ENCODE measurements at regions not wholly inside any gene's neighbourhood (a gene's known extent, or its start where the extent isn't known, plus 50 kb on each side); places are given as distances from the start of the nearest gene placed in this dataset.

DNA sequence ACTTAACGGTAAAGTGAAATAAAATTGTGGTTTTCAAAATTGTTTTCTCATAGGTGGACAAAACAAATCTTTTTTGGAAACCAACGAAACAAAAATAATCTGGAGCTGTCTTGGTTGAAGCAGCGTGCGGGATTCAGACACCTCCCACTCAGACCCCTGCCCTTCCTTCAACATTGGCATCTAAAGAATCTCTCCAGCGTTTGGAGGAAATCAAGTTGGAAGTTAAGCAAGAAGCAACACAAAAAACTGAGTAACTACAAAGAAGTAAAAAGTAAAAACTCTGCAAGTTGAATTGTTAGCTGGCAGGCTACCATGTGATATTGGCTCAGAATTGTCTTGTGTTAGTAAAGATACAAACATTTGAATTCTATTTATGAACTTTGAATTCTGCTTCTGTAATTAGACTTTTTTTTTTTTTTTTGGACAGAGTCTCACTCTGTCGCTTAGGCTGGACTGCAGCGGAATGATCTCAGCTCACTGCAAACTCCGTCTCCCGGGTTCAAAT lies 361.0 kb upstream of the PMFBP1 start:
- Histone ChIP-seq H3K27me3 (ENCODE audit: control insufficient read depth in 2 of 2, insufficient read depth in 2 of 2, low read length in 2 of 2) (no peaks in the 10 kb centered on the region), H3K4me3 (no peak overlapping the region), H3K27ac (ENCODE audit: extremely low read depth, low read depth, low read length) (no peak overlapping the region), H3K36me3 (ENCODE audit: control insufficient read depth, insufficient read depth, low read length) (no peaks in the 10 kb centered on the region), H3K79me2 (ENCODE audit: control insufficient read depth, insufficient read depth, low read length) (no peaks in the 10 kb centered on the region), H4K20me1 (replicated peaks; ENCODE audit: control insufficient read depth, insufficient read depth, low read length) (no peaks in the 10 kb centered on the region), H3K9me3 (replicated peaks; ENCODE audit: control insufficient read depth, insufficient read depth, low read depth, low read length) (0 out of 2 replicates have a peak, but pooled peaks cover 3% of the 10 kb centered on the region), H3K9me1 (ENCODE audit: control insufficient read depth, insufficient read depth, low read length) (no peaks in the 10 kb centered on the region), H3K9ac (ENCODE audit: insufficient read depth in 1 of 2, low read depth in 2 of 2, low read length in 2 of 2) (no peak overlapping the region), H3K4me1 (replicated peaks in 1 of 2; ENCODE audit: control insufficient read depth in 2 of 2, insufficient read depth in 2 of 2, low read length in 2 of 2) (no peaks in the 10 kb centered on the region), H3K4me2 (ENCODE audit: insufficient read depth, low read length) (no peak overlapping the region), H2AFZ (ENCODE audit: low read depth, low read length) (no peak overlapping the region)
- WGBS (ENCODE audit: insufficient coverage, low coverage, missing lambda C conversion rate): 65% methylated on average over 8 of the region's 9 CpGs
- CTCF ChIA-PET (ENCODE audit: low intra/inter-chr PET ratio): no interaction called here
- BruUV-seq (replicated peaks): no TSS peak
- no peak for ATAC-seq
- no peak for DNase-seq (ENCODE audit: extremely low read depth in 1 of 4, low spot score in 3 of 4)
- in situ Hi-C loops (cut with MboI) (no loop called here), intact Hi-C loops (cut with micrococcal nuclease) (no loop called here)
- POLR2A ChIA-PET: no interaction called here
- no peak for FAIRE-seq
- TF ChIP-seq, protein P1, sequence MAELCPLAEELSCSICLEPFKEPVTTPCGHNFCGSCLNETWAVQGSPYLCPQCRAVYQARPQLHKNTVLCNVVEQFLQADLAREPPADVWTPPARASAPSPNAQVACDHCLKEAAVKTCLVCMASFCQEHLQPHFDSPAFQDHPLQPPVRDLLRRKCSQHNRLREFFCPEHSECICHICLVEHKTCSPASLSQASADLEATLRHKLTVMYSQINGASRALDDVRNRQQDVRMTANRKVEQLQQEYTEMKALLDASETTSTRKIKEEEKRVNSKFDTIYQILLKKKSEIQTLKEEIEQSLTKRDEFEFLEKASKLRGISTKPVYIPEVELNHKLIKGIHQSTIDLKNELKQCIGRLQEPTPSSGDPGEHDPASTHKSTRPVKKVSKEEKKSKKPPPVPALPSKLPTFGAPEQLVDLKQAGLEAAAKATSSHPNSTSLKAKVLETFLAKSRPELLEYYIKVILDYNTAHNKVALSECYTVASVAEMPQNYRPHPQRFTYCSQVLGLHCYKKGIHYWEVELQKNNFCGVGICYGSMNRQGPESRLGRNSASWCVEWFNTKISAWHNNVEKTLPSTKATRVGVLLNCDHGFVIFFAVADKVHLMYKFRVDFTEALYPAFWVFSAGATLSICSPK (IDR thresholded peaks at IDR 0.05; ENCODE audit: borderline replicate concordance): no peak
- TF ChIP-seq, protein P2, sequence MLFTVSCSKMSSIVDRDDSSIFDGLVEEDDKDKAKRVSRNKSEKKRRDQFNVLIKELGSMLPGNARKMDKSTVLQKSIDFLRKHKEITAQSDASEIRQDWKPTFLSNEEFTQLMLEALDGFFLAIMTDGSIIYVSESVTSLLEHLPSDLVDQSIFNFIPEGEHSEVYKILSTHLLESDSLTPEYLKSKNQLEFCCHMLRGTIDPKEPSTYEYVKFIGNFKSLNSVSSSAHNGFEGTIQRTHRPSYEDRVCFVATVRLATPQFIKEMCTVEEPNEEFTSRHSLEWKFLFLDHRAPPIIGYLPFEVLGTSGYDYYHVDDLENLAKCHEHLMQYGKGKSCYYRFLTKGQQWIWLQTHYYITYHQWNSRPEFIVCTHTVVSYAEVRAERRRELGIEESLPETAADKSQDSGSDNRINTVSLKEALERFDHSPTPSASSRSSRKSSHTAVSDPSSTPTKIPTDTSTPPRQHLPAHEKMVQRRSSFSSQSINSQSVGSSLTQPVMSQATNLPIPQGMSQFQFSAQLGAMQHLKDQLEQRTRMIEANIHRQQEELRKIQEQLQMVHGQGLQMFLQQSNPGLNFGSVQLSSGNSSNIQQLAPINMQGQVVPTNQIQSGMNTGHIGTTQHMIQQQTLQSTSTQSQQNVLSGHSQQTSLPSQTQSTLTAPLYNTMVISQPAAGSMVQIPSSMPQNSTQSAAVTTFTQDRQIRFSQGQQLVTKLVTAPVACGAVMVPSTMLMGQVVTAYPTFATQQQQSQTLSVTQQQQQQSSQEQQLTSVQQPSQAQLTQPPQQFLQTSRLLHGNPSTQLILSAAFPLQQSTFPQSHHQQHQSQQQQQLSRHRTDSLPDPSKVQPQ (CRISPR knock-in tag; IDR thresholded peaks at IDR 0.05; ENCODE audit: borderline replicate concordance): no peak
- no peak for TF ChIP-seq MXI1 (IDR thresholded peaks at IDR 0.05; ENCODE audit: low read depth, low read length)
- no peak for TF ChIP-seq EP400 (IDR thresholded peaks at IDR 0.05)
- TF ChIP-seq, protein P3, sequence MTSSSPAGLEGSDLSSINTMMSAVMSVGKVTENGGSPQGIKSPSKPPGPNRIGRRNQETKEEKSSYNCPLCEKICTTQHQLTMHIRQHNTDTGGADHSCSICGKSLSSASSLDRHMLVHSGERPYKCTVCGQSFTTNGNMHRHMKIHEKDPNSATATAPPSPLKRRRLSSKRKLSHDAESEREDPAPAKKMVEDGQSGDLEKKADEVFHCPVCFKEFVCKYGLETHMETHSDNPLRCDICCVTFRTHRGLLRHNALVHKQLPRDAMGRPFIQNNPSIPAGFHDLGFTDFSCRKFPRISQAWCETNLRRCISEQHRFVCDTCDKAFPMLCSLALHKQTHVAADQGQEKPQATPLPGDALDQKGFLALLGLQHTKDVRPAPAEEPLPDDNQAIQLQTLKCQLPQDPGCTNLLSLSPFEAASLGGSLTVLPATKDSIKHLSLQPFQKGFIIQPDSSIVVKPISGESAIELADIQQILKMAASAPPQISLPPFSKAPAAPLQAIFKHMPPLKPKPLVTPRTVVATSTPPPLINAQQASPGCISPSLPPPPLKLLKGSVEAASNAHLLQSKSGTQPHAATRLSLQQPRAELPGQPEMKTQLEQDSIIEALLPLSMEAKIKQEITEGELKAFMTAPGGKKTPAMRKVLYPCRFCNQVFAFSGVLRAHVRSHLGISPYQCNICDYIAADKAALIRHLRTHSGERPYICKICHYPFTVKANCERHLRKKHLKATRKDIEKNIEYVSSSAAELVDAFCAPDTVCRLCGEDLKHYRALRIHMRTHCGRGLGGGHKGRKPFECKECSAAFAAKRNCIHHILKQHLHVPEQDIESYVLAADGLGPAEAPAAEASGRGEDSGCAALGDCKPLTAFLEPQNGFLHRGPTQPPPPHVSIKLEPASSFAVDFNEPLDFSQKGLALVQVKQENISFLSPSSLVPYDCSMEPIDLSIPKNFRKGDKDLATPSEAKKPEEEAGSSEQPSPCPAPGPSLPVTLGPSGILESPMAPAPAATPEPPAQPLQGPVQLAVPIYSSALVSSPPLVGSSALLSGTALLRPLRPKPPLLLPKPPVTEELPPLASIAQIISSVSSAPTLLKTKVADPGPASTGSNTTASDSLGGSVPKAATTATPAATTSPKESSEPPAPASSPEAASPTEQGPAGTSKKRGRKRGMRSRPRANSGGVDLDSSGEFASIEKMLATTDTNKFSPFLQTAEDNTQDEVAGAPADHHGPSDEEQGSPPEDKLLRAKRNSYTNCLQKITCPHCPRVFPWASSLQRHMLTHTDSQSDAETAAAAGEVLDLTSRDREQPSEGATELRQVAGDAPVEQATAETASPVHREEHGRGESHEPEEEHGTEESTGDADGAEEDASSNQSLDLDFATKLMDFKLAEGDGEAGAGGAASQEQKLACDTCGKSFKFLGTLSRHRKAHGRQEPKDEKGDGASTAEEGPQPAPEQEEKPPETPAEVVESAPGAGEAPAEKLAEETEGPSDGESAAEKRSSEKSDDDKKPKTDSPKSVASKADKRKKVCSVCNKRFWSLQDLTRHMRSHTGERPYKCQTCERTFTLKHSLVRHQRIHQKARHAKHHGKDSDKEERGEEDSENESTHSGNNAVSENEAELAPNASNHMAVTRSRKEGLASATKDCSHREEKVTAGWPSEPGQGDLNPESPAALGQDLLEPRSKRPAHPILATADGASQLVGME (CRISPR knock-in tag; IDR thresholded peaks at IDR 0.05): no peak
- TF ChIP-seq HCFC1 (IDR thresholded peaks at IDR 0.05; ENCODE audit: low read depth, low read length): no peak
- TF ChIP-seq, protein P4, sequence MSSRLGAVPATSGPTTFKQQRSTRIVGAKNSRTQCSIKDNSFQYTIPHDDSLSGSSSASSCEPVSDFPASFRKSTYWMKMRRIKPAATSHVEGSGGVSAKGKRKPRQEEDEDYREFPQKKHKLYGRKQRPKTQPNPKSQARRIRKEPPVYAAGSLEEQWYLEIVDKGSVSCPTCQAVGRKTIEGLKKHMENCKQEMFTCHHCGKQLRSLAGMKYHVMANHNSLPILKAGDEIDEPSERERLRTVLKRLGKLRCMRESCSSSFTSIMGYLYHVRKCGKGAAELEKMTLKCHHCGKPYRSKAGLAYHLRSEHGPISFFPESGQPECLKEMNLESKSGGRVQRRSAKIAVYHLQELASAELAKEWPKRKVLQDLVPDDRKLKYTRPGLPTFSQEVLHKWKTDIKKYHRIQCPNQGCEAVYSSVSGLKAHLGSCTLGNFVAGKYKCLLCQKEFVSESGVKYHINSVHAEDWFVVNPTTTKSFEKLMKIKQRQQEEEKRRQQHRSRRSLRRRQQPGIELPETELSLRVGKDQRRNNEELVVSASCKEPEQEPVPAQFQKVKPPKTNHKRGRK (tag; IDR thresholded peaks at IDR 0.05): no peak
- TF ChIP-seq, protein P5, sequence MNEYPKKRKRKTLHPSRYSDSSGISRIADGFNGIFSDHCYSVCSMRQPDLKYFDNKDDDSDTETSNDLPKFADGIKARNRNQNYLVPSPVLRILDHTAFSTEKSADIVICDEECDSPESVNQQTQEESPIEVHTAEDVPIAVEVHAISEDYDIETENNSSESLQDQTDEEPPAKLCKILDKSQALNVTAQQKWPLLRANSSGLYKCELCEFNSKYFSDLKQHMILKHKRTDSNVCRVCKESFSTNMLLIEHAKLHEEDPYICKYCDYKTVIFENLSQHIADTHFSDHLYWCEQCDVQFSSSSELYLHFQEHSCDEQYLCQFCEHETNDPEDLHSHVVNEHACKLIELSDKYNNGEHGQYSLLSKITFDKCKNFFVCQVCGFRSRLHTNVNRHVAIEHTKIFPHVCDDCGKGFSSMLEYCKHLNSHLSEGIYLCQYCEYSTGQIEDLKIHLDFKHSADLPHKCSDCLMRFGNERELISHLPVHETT (CRISPR knock-in tag; conservative IDR thresholded peaks at IDR 0.05 in 1 of 2, IDR thresholded peaks at IDR 0.05 in 1 of 2): no peak

Measured in K562 (cell line).